Osteoblast (primary cell): ENCODE measurements at regions not wholly inside any gene's neighbourhood (a gene's known extent, or its start where the extent isn't known, plus 50 kb on each side); places are given as distances from the start of the nearest gene placed in this dataset.

ENCODE experiments used
- DNase-seq: peaks from one replicate; pipeline ENCODE4 v3.0.0; 2011; ENCODE audit warnings: low spot score, mixed read lengths; ENCODE audit not compliant: insufficient read length; ENCODE audit errors: missing footprints
- H2AFZ ChIP-seq: 2 replicates; pipeline ENCODE4 v1.6.0; 2011; ENCODE audit warnings: mild to moderate bottlenecking, low read length
- H3K27ac ChIP-seq: 2 replicates; pipeline ENCODE4 v1.5.1; 2011; ENCODE audit warnings: mild to moderate bottlenecking, low read depth, low read length, moderate library complexity
- H3K27me3 ChIP-seq: 2 replicates; pipeline ENCODE4 v1.6.0; 2012; ENCODE audit warnings: mild to moderate bottlenecking, control low read depth, inconsistent platforms, low read length, moderate library complexity; ENCODE audit not compliant: insufficient read depth
- H3K36me3 ChIP-seq: 2 replicates; pipeline ENCODE4 v1.5.1; 2011; ENCODE audit warnings: mild to moderate bottlenecking, low read length, control low read depth, moderate library complexity; ENCODE audit not compliant: insufficient read depth
- H3K4me1 ChIP-seq: 2 replicates; pipeline ENCODE4 v1.5.1; 2011; ENCODE audit warnings: mild to moderate bottlenecking, low read length, control low read depth, moderate library complexity; ENCODE audit not compliant: insufficient read depth
- H3K4me2 ChIP-seq: 2 replicates; pipeline ENCODE4 v1.6.0; 2011; ENCODE audit warnings: mild to moderate bottlenecking, low read length; ENCODE audit not compliant: insufficient read depth
- H3K4me3 ChIP-seq: fragments of 200-600 bp; sonication (generic); 3 replicates; pipeline ENCODE4 v1.5.1; 2012; ENCODE audit warnings: mild to moderate bottlenecking, low read length, inconsistent platforms; ENCODE audit not compliant: insufficient read depth
- H3K79me2 ChIP-seq: 2 replicates; pipeline ENCODE4 v1.6.0; 2012; ENCODE audit warnings: mild to moderate bottlenecking, low read length, control low read depth, inconsistent platforms; ENCODE audit not compliant: insufficient read depth
- H3K9me3 ChIP-seq: 2 replicates; pipeline ENCODE4 v1.5.1; 2011; ENCODE audit warnings: low read depth, low read length, control low read depth
- H4K20me1 ChIP-seq: 2 replicates; pipeline ENCODE4 v1.6.0; 2012; ENCODE audit warnings: mild to moderate bottlenecking, low read length, control low read depth; ENCODE audit not compliant: insufficient read depth
- CTCF ChIP-seq: IDR thresholded peaks from 2 replicates; pipeline ENCODE4 v1.5.1; 2011; ENCODE audit warnings: mild to moderate bottlenecking, low read depth, low read length, moderate library complexity; ENCODE audit errors: extremely low read depth

GRCh38 chr10:33112831-33113455 is 154.9 kb upstream of the ITGB1 start:
- Histone ChIP-seq H3K4me2 (peak overlapping the region; percentile 51), H3K36me3 (no peaks in the 10 kb centered on the region), H3K27me3 (no peaks in the 10 kb centered on the region), H3K9me3 (no peaks in the 10 kb centered on the region), H2AFZ (no peak overlapping the region), H4K20me1 (no peaks in the 10 kb centered on the region), H3K79me2 (no peaks in the 10 kb centered on the region), H3K27ac (peak overlapping the region; percentile 70), H3K4me1 (peaks cover 71% of the 10 kb centered on the region), H3K4me3 (no peak overlapping the region)
- no peak for DNase-seq
- TF ChIP-seq CTCF: no peak

DNA sequence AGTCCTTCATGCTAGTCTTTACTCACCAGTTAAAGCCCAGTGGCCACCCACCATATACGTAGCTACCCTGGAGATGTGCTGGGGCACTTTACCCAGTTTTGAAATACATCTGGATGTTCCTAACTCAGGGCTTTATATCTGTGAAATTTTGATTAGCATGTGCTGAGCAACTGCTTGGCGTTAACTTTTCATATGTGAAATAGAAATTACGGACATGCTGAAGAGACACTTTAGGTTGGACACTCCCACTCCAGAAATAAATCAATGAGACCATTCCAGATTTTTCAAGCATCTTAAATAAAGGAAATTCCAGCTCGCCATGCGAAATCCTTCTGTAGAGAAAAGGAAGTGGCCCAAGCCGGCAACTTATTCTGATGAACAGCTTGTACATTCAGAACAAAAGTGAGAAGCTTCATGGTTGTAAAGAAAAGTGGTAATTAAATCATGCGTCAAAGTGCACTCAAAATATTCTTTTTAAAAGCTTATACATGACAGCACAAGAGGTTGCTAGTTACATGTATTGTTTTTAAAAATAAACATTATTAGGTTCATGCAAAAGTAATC is 153.5 kb upstream of the ITGB1 start:
- H3K27ac ChIP-seq: no peak overlapping the region
- H2AFZ ChIP-seq: no peak overlapping the region
- peaks cover 9% of the 10 kb centered on the region for H3K27me3 ChIP-seq
- H3K36me3 ChIP-seq: no peaks in the 10 kb centered on the region
- TF ChIP-seq CTCF: no peak
- H3K9me3 ChIP-seq: no peaks in the 10 kb centered on the region
- H4K20me1 ChIP-seq: no peaks in the 10 kb centered on the region
- DNase-seq: no peak
- peaks cover 62% of the 10 kb centered on the region for H3K4me1 ChIP-seq
- H3K79me2 ChIP-seq: no peaks in the 10 kb centered on the region
- no peak overlapping the region for H3K4me3 ChIP-seq
- H3K4me2 ChIP-seq: no peak overlapping the region

DNA sequence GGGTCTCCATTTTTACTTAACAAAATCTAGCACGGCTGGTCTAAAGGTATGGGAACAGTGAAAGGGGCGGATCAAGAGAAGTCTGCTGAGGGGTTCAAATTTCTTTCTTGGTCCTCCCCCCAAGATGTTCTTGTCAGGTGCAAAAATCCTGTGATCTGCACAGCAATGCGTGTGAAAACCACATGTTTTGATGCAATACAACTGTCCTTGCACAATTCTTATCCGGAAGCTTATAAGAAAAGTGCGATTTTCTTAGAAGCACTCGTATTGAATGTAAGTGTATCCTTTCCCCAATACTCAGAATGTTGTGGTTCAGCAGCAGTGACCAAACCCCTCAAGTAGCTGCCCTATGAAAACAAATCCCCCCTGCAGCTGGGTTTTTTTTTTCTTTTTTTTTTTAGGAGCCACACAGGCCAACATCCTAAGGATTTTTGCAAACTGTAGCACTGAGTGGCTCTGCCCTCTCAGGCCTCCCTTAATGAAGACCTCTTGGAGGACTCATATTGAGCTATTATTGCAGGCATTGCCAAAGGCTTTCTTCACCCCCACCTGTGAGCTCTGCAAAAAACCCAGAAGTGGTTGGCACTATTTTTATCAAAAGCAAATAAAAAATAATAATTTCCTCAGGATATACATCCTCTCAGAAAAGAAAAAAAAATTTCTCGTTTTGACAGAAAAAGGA is 151.9 kb upstream of the ITGB1 start:
- Histone ChIP-seq H3K9me3 (no peaks in the 10 kb centered on the region), H4K20me1 (no peaks in the 10 kb centered on the region), H3K27me3 (peaks cover 12% of the 10 kb centered on the region), H2AFZ (no peak overlapping the region), H3K4me3 (no peak overlapping the region), H3K79me2 (no peaks in the 10 kb centered on the region), H3K27ac (no peak overlapping the region), H3K36me3 (no peaks in the 10 kb centered on the region), H3K4me1 (peaks cover 45% of the 10 kb centered on the region), H3K4me2 (no peak overlapping the region)
- TF ChIP-seq CTCF: no peak
- DNase-seq: no peak

- peaks cover 40% of the 10 kb centered on the region for H3K4me1 ChIP-seq
- H3K27me3 ChIP-seq: peaks cover 12% of the 10 kb centered on the region
- H3K79me2 ChIP-seq: no peaks in the 10 kb centered on the region
- H3K27ac ChIP-seq: no peak overlapping the region
- H2AFZ ChIP-seq: no peak overlapping the region
- DNase-seq: no peak
- no peak overlapping the region for H3K4me2 ChIP-seq
- H4K20me1 ChIP-seq: no peaks in the 10 kb centered on the region
- H3K4me3 ChIP-seq: no peak overlapping the region
- H3K9me3 ChIP-seq: no peaks in the 10 kb centered on the region
- TF ChIP-seq CTCF: no peak
- no peaks in the 10 kb centered on the region for H3K36me3 ChIP-seq
These were observed 151.4 kb upstream of the ITGB1 start for GRCh38 chr10:33109384-33109783.
